Bronchial epithelial cell (primary cell): ENCODE measurements at regions not wholly inside any gene's neighbourhood (a gene's known extent, or its start where the extent isn't known, plus 50 kb on each side); places are given as distances from the start of the nearest gene placed in this dataset.

Experiments used
- DNase-seq: peaks from one replicate; pipeline ENCODE4 v3.0.0-alpha.2; 2010; ENCODE audit warnings: low read depth
- FAIRE-seq: peaks from 2 replicates; lab custom pipeline; 2011; peaks lifted over from hg19 to GRCh38; lab: Jason Lieb, UNC
- H3K27me3 ChIP-seq: 2 replicates; pipeline ENCODE4 v1.5.1; 2011; ENCODE audit warnings: low read length; ENCODE audit not compliant: control insufficient read depth, insufficient read depth
- H3K36me3 ChIP-seq: 2 replicates; pipeline ENCODE4 v1.5.1; 2011; ENCODE audit warnings: low read length; ENCODE audit not compliant: control insufficient read depth, insufficient read depth
- H3K4me3 ChIP-seq: 2 replicates; pipeline ENCODE4 v1.5.1; 2011; ENCODE audit warnings: mild to moderate bottlenecking, low read depth, low read length, control low read depth
- TF ChIP-seq, protein P1 (sequence below): IDR thresholded peaks from 2 replicates; pipeline ENCODE4 v1.5.1; 2011; ENCODE audit warnings: mild to moderate bottlenecking, moderate library complexity, low read length, control low read depth, inconsistent platforms; ENCODE audit not compliant: insufficient read depth, severe bottlenecking

DNA sequence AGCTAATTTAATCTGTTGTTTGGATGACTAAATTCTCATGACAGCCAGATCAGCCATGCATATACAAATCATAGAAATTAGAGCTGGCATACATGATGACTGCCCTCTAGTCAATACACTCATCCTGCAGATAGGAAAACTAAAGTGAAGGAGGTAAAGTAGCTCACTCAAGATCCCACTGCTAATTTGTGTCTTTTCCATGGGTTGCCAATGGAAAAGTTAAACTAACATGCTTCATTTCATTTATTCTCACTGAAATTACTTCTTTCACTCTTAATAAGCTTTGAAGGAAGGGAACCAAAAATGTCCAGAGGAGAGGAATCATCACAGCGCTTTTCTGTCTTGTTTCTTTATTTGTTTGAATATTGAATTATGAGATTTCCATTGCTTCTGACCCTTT, 308.2 kb downstream of the GJA1 start:
- TF ChIP-seq, protein P1, sequence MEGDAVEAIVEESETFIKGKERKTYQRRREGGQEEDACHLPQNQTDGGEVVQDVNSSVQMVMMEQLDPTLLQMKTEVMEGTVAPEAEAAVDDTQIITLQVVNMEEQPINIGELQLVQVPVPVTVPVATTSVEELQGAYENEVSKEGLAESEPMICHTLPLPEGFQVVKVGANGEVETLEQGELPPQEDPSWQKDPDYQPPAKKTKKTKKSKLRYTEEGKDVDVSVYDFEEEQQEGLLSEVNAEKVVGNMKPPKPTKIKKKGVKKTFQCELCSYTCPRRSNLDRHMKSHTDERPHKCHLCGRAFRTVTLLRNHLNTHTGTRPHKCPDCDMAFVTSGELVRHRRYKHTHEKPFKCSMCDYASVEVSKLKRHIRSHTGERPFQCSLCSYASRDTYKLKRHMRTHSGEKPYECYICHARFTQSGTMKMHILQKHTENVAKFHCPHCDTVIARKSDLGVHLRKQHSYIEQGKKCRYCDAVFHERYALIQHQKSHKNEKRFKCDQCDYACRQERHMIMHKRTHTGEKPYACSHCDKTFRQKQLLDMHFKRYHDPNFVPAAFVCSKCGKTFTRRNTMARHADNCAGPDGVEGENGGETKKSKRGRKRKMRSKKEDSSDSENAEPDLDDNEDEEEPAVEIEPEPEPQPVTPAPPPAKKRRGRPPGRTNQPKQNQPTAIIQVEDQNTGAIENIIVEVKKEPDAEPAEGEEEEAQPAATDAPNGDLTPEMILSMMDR = no peak
- FAIRE-seq (no peak), DNase-seq (no peak)
- no peaks in the 10 kb centered on the region for H3K36me3 ChIP-seq
- H3K27me3 ChIP-seq = no peaks in the 10 kb centered on the region
- no peak overlapping the region for H3K4me3 ChIP-seq

DNA sequence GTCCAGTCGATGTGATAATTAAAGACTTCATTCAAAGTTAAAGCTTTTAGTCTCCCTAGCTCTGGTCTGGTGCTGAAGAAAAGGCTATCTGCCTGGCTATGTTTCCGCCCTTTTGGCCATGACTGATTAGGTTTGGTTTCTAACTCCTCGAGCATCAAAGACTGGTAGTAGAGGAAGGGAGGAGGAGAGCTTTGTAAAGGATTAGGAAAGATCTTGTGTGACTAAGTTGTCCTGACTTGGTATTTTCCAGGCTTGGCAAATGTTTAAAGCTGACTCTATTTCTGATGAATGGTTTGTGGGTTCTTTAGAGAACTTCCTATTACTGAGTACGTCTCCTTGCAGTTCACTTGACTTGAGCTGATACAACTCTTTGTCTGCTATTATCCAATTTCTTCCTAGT, 312.9 kb downstream of the GJA1 start:
- no peaks in the 10 kb centered on the region for H3K36me3 ChIP-seq
- no peak overlapping the region for H3K4me3 ChIP-seq
- TF ChIP-seq, protein P1 = no peak
- peak; percentile 77 for DNase-seq
- no peaks in the 10 kb centered on the region for H3K27me3 ChIP-seq
- no peak for FAIRE-seq

DNA sequence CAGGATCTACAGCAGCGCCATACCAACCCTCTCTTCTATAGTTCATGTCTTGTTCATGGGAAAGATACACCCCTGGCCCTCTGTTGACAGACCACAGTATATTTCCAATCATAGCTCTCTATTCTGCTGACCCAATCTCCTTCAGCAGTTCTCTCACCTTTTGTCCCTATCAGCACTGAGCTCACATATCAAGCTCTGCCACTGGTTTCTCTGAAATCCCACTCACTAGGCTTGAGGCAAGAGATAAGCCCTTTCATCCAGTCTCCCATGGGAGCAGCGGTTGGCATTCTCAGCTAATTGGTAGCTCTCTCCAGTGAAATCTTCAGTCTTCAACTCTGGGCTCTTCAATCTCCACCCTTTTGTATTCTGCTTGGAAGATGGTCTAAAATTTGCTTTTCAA, 313.4 kb downstream of the GJA1 start:
- TF ChIP-seq, protein P1 = no peak
- no peak overlapping the region for H3K4me3 ChIP-seq
- H3K27me3 ChIP-seq = no peaks in the 10 kb centered on the region
- H3K36me3 ChIP-seq = no peaks in the 10 kb centered on the region
- DNase-seq (no peak), FAIRE-seq (no peak)

DNA sequence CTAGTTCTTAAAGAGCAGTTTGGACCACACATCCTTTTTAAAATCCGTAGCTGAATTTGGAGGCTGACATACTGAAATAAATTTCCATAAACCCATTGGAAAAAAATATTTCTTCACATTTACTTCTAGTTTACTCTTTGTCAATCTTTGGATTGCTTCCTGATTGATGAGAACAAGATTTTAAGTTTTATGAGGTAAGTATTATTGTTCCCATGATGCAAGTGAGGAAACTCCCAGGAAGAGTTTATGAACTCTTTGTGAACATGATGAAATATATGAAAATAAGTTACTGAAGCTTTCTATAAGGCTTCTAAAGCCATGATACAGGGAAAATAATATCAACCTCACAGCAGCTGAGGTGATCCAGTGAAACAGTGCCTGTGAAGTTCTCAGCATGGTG, 320.0 kb downstream of the GJA1 start:
- TF ChIP-seq, protein P1 = no peak
- no peak overlapping the region for H3K4me3 ChIP-seq
- FAIRE-seq = no peak
- DNase-seq = peak; percentile 3
- no peaks in the 10 kb centered on the region for H3K36me3 ChIP-seq
- no peaks in the 10 kb centered on the region for H3K27me3 ChIP-seq

DNA sequence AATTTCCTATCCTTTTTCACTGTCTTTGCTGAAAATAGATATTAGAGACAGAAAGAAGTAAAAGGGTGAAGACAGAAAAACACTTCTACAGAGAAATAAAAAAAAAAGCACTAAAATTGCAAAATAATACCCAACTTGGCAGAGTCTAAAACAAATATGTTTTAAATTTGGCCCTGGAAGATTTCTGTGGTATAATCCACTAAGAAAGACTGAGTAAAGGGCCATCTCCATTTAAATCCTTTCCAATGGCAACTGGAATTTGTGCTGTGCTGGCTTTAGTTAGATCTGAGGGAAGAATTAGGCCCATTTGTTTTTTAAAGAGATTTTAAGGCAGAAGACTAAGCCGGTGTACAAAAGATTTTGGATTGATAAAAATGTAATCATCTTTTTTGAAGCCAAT, 321.2 kb downstream of the GJA1 start:
- Histone ChIP-seq H3K36me3 (no peaks in the 10 kb centered on the region), H3K4me3 (no peak overlapping the region), H3K27me3 (no peaks in the 10 kb centered on the region)
- TF ChIP-seq, protein P1 = no peak
- DNase-seq (no peak), FAIRE-seq (no peak)

DNA sequence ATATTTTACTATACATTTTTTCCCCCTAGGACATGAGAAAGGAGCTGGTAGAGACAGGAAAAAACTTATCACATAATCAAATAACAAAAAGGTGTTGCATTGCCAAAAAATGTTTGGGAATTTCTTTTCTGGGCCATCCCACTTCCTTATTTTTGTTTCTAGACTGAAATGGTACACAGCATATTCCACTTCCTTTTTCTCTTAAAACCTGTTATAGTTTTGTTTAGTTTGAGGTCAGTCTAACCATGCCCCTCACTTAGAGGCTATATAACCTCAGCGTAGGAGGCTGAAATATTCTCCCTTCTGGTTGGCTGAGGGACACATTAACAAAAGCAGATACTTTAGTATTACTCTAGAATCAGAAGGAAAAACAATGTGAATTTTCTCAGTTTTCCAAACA, 323.9 kb downstream of the GJA1 start:
- no peaks in the 10 kb centered on the region for H3K36me3 ChIP-seq
- DNase-seq = no peak
- TF ChIP-seq, protein P1 = no peak
- FAIRE-seq = no peak
- no peaks in the 10 kb centered on the region for H3K27me3 ChIP-seq
- no peak overlapping the region for H3K4me3 ChIP-seq
